Stimulated activated CD4-positive, alpha-beta T cell treated with anti-CD3 and anti-CD28 coated beads, Interleukin-1b, Interleukin-23, amount 100 ng/mL, for 4 hours (primary cell): ENCODE measurements at regions not wholly inside any gene's neighbourhood (a gene's known extent, or its start where the extent isn't known, plus 50 kb on each side); places are given as distances from the start of the nearest gene placed in this dataset.

ENCODE experiments used
- DNase-seq, 2 donors: peaks; one replicate each; pipeline ENCODE4 v3.0.0-alpha.2; 2020; ENCODE audit warnings: low read depth in 2 of 2

GRCh38 chr5:93057311-93057710 lies 523.7 kb downstream of the NR2F1-AS1 start:
- no peak for DNase-seq

- no peak for DNase-seq
Measured at GRCh38 chr5:93055971-93056370, 525.0 kb downstream of the NR2F1-AS1 start.

DNA sequence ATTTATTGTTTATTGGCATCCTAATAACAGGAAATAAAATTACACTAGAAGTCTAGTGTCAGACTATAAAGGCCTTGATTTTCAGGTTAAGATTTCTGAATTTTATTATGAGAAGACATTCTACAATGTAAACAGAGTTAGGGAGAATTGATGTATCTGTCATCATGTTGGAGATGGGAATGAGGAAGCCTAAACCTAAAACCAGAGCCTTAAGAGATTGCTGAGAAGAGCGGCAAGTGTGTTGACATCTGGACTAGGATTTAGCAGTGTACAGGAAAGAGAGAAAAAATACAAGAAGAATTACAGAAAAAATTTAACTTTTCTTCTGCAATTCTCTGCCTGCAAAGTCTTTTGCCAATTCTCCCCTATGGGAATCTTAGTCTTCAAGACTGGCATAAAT lies 525.5 kb downstream of the NR2F1-AS1 start:
- no peak for DNase-seq

DNA sequence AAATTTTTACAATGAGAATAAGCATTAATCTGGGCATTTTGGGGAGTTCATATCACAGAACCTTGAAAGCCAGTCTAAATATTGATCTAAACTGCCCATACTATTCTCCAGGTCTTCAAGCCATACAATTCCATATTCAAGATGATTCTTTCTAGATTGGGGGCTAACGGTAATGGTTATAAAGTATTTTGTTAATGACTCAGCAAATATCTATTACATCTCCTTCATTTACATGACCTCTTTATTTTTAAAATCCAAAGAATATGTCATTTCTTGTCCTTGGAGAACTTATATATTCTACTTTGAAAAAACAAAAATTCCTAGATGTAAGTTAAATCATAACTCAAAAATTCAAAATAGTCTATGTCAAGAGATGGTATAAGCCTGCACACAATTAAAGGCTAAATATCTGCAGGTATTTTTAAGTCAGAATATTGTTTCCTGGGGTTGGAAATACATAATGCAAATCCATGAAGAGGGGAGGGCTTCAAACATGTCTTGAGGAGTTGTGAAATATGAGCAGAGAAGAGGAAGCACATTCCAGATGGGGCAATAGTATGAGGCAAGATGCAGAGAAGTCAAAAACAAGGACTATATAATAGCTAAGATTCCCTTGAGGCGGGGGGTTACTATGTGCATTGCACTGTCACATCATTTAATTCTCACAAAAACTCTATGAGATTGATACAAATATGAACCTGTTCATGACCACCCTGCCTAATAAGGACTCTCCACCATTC lies 526.4 kb downstream of the NR2F1-AS1 start:
- DNase-seq, result no peak

DNA sequence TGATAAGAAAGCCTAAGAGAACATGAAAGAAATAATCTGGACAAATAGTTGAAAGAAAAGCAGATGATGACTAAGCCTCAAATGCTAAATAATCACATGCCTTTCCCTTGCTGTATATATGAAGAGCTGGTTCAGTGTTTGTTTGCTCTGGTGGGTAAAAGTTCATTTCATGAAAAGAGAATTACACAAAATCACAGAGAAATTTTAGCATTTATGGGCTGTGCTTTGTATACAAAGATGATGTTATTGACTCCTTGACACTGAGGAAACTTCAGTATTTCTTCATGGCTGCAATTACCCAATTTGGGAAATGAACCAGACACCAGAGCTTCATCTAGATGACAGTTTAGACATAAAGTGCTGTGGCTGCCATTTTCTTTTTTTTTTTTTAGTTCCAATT lies 527.2 kb downstream of the NR2F1-AS1 start:
- DNase-seq, result no peak

DNA sequence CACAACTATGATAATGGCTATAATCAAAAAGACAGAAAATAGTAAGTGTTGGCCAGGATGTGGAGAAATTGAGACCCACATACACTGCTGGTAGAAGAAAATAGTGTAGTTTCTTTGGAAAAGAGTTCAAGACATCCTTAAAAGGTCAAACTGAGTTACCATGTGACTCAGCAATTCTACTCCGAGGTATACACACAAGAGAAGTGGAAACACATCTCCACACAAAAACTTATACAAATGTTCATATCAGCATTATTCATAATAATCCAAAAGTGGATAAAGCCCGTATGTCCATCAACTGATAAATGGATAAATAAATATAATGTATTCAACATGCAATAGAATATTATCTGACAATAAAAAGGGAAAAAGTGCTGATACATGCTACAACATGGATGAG lies 532.2 kb downstream of the NR2F1-AS1 start:
- DNase-seq, result no peak

- no peak for DNase-seq
Measured at GRCh38 chr5:93044859-93045666, 536.0 kb downstream of the NR2F1-AS1 start.

DNA sequence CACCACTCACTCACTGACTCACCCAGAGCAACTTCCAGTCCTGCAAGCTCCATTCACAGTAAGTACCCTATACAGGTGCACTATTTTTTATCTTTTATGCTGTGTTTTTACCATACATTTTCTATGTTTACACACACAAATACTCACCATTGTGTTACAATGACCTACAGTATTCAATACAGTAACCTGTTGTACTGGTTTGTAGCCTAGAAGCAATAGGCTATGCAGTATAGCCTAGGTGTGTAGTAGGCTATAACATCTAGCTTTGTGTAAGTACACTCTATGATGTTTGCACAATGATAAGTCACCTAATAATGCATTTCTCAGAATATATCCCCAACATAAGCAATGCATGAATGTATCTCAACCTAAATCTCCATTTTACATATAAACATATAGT lies 541.1 kb downstream of the NR2F1-AS1 start:
- DNase-seq, result no peak

- no peak for DNase-seq
Measured at GRCh38 chr5:93034621-93035590, 546.1 kb downstream of the NR2F1-AS1 start.

DNA sequence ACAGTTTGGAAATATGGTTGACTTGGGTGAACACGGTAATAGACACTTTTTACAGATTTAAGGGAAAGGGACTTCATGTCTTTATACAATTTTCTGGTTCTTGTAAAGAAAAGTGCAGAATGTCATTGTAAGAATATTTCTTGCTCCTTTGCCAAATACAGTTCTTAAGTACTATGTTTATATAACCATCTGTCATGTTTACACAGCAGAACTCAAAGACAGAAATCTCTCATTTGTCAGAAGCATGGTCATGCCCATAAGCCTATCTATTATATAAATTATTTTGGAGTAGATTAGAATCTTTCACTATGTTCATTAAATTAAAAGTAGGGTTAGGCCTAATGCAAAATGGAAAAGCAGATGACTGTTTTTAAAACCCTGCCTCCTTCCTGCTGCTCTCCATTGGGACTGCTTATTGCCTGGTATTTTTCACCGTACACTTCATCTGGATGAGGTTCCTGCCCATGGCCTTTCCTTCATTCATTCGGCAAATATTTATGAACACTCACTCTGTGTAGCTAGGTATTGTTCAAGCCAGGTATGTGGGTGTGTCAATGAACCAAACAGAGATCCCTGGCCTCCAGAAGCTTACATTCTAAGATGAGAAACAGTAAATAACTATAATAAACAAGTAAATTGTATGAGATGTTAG lies 558.1 kb downstream of the NR2F1-AS1 start:
- no peak for DNase-seq

DNA sequence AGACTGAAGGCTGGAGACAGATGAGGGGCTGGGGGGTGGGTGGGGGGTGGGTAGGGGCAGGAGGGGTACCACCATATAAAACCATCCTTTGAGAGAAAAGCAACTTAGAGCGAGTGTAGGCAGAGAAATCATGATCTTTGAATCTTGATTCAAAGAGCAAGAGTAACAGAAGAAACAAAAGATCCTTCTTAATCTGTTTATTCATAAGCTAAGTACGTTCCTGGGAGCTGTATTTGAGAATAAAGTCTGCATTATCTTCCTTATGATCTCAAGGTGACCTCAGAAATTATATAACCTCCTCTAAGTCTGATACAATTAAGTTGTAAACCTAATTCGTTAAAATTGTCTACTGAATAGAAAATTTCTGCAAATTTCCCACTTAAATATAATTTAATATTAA lies 558.8 kb downstream of the NR2F1-AS1 start:
- no peak for DNase-seq

DNA sequence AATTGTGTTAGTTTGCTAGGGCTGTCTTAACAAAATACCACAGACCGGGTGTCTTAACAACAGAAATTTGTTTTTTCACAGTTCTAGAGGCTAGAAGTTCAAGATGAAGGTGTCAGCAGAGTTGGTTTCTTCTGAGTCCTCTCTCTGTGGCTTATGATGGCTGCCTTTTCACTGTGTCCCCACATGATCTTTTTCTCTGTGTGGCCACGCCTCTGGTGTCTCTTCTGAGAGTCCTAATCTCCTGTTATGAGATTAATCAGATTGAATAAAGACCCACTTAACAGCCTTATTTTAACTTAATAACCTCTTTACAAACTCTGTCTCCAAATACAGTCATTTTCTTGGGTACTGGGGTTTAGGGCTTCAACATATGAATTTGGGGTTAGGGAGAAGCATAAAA lies 561.1 kb downstream of the NR2F1-AS1 start:
- no peak for DNase-seq

- DNase-seq, result no peak
Measured at GRCh38 chr5:93018461-93018860, 562.6 kb downstream of the NR2F1-AS1 start.

DNA sequence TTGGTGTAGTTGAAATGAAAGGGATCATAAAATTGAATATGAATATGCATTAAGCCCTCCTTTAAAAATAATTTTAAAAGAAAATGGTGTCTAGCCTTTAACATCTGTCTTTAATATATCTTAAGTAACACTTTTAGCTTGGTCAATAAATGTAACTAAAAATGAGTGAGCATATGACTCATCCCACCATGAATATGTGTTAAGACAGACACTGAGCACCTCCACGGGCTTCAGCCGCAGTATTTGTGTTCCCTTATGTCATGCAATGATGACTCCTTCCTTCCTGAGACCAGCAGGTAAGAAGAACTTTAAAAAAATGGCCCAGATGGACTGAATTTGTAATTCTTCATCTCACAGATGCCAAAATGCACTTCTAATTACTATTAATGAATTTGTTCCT lies 563.2 kb downstream of the NR2F1-AS1 start:
- no peak for DNase-seq

DNA sequence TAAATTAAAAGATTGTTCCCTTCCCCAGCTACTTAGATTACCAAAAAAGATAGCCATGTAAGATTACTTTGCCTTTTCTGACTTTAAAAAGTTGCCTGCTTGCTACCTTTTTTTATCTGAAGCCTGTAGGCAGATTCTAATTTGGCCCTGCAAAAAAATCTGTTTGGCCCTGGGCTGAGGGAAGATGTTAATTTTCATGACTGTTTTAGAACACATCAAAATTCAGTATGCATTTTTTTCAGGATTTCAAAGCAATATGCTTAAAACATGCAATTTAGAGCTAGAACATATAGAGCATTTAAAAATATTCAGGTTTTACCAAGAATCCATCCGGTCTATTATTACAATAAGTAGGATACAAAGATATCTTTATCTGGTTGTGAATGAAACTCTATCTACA lies 563.6 kb downstream of the NR2F1-AS1 start:
- DNase-seq, result no peak

- DNase-seq, result no peak
Measured at GRCh38 chr5:93010616-93011015, 570.4 kb downstream of the NR2F1-AS1 start.

DNA sequence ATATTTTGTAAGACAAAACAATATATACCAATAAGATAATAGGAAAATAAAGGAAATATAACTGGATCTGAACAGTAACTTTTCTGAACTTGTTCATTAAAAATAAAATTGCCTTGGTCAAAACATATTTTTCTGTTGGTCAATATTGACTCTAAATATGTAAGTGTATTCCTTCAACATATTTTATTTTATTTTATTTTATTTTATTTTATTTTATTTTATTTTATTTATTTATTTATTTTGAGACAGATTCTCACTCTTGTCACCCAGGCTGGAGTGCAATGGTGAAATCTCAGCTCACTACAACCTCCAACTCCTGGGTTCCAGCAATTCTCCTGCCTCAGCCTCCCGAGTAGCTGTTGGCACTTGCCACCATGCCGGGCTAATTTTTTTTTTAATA lies 571.0 kb downstream of the NR2F1-AS1 start:
- DNase-seq, result no peak

DNA sequence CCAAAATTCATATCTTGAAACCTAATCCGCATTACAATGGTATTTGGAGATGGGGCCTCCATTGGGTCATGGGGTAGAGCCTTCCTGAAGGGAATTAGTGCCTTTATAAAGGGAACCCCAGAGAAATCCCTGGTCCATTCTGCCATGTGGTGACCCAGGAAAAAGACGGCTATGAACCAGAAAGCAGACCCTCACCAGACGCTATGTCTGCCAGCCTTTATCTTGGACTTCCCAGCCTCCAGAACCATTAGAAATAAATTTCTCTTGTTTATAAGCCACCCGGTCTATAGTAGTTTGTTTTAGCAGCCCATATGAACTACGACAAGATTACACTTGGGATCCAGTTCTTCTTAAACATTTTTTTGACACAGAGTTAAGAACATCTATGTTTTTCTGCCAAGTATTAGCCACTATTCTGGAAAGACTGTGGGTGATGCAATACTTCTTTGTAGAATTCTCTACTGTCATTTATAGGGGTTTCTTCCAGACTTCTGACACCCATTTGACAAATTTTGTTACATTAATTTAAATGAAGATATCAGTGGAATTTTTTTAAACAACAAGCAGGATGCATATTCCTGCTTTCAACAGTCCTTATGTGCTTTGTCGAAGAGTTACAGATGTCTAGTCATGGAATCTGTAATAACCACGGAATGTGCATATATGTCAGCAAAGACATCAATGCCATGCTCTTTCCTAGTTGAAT lies 572.4 kb downstream of the NR2F1-AS1 start:
- DNase-seq, result no peak

DNA sequence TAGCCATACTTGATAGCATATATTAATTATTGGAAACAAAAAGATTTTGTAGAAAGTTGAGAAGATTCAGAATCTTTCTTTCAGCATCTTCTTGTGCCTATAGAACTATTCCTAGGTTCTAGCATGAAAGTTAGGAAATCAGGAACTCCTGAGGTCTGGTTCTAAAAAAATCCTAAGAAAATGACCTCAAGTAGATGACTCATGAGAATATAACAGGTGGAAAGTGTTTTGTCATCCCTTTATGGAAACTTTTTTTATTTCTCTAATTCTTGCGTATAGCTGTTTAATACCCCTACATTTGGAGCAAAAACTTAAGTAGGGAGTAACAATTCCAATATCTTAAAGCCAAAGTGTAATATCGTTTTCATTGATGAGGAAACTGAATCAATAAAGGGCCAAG lies 574.1 kb downstream of the NR2F1-AS1 start:
- DNase-seq, result no peak

GRCh38 chr5:92998456-92998855 lies 582.6 kb downstream of the NR2F1-AS1 start:
- no peak for DNase-seq

DNA sequence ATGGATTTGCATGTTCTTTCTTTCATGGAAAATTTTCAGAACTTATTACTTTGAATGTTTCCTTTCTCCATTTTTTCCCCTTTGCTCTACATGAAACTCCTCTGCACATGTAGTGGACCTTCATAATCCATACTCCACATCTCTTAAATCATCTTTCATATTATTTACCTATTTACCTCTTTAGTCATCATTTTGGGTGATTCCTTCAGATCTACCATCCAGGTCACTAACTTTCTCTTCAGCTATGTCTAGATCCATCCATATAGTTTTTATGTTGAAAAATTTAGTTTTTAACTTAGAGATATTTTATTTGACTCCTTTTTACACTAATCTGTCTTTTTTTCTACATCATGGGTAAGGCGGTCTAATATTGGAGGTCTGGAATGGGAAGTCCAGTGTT lies 586.6 kb downstream of the NR2F1-AS1 start:
- no peak for DNase-seq
